Coronary artery (tissue), 2 donors: ENCODE measurements at regions not wholly inside any gene's neighbourhood (a gene's known extent, or its start where the extent isn't known, plus 50 kb on each side); places are given as distances from the start of the nearest gene placed in this dataset.
"Not testable (repeated sequence)": the region's sequence is repeated elsewhere in the genome, so short reads cannot be mapped to it uniquely, and the experiment has no call there.

Experiments
- DNase-seq: peaks from one replicate; pipeline ENCODE4 v3.0.0-alpha.2; 2017; ENCODE audit warnings: low spot score
- H3K27ac ChIP-seq, 2 donors: fragments of 200-600 bp; sonication (generic); one replicate each; pipeline ENCODE4 v1.5.1; 2016 to 2019
- H3K4me3 ChIP-seq: fragments of 200-600 bp; sonication (generic); 2 replicates; pipeline ENCODE4 v1.5.1; 2016; ENCODE audit warnings: mild to moderate bottlenecking, moderate library complexity
- TF ChIP-seq, protein P1 (sequence below): fragments of 200-600 bp; sonication (generic); IDR thresholded peaks from one replicate; pipeline ENCODE4 v1.5.1; 2019; ENCODE audit warnings: antibody characterized with exemption

DNA sequence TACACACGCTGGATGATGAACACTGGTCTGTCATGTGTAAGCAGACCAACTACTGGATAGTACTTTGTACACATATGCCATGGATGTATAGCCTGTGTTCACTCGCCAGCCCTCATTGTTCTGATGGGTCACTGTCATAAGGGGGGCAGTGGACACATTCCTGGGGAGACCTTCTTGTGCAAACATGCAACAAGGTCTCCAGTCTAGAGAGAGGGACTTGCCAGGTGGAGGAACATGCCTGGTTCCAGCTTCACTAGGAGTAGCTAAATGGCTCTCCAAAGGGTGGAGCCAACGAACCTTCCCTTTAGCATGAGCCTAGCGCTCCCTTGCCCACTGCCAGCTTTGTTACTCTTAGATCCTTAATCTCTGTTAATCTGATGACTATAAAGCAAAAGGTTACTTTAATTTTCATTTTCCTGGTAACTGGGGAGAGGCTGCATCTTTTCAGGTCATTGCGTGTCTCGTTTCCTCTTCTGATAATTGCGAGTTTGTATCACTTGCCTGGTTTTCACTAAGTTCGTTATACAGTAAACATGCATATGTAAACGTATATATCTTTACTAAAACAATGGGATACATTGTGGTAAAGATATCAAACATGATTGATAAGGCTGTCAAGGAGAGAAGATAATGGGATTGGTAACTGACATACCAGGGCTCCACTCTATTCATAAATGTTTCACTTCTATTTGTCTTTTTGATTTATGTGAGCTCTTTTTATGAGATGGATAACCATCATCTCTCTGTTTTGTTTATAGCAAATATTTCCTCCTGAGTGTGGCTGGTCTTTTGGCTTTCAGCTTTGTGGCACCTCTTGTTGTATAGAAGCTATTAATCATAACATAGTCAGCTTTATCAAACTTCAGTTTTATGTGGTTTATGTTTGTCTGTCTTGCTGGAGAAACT lies 235.2 kb upstream of the SGCG start:
- DNase-seq: no peak
- H3K27ac ChIP-seq: no peak overlapping the region

DNA sequence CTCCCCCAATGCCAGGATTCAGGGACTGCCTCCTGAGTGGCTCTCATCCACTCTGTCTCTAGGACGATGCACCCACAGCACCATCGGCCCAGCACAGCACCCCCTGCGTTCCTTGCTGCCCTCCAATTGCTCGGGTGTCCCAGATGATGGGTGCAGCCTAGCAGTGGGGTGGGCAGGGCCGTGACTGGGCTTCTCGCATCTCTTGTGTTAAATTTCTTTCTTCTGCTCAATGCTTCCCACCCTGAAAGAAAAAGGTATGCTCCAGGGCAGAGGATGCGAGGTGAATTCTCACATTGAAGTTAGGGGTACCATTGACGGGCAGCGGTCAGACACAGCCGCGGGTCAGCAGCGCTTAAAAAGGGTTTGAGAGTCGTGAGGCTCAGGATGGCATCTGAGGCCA lies 232.4 kb upstream of the SGCG start:
- TF ChIP-seq, protein P1, sequence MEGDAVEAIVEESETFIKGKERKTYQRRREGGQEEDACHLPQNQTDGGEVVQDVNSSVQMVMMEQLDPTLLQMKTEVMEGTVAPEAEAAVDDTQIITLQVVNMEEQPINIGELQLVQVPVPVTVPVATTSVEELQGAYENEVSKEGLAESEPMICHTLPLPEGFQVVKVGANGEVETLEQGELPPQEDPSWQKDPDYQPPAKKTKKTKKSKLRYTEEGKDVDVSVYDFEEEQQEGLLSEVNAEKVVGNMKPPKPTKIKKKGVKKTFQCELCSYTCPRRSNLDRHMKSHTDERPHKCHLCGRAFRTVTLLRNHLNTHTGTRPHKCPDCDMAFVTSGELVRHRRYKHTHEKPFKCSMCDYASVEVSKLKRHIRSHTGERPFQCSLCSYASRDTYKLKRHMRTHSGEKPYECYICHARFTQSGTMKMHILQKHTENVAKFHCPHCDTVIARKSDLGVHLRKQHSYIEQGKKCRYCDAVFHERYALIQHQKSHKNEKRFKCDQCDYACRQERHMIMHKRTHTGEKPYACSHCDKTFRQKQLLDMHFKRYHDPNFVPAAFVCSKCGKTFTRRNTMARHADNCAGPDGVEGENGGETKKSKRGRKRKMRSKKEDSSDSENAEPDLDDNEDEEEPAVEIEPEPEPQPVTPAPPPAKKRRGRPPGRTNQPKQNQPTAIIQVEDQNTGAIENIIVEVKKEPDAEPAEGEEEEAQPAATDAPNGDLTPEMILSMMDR: no peak
- no peak overlapping the region for H3K4me3 ChIP-seq
- DNase-seq: no peak
- no peak overlapping the region for H3K27ac ChIP-seq

More for the DNA sequence above, 235.2 kb upstream of the SGCG start:
- no peak overlapping the region for H3K4me3 ChIP-seq
- TF ChIP-seq, protein P1: no peak

DNA sequence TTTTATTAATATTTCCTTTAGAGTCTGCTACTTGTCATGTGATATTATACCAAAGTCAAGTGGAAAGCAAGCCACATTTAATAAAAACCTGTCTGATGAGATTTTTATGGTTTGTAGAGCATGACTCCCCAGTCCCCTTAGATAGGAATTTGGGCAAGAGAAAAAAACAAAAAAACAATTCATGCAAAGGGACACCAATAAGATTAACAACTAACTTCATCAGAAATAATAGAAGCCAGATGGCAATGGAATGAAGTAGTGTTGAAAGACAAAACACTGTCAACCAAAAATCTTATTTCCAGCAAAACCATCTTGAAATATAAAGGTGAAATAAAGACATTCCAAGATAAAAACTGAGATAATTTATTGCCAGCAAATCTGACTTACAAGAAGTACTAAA lies 228.8 kb upstream of the SGCG start:
- DNase-seq: not testable (repeated sequence)

DNA sequence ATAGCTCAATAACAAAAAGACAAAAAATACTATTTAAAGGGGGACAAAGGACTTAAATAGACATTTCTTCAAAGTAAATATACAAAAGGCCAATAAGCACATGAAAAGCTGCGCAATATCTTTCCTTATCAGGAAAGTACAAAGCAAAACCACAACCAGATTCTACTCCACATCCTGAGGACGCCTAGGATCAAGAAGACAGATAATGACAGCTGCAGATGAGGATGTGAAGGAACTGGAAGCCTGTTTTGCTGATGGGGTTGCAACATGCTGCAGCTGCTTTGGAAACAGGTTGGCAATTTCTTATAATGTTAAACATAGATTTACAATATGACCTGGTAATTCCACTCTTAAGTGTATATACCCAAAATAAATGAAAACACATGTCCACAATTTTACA lies 225.6 kb upstream of the SGCG start:
- DNase-seq, H3K27ac ChIP-seq, H3K4me3 ChIP-seq: not testable (repeated sequence)

More for the DNA sequence above, 228.8 kb upstream of the SGCG start:
- H3K27ac ChIP-seq, H3K4me3 ChIP-seq: not testable (repeated sequence)

- H3K27ac ChIP-seq, H3K4me3 ChIP-seq: not testable (repeated sequence)
- peak; percentile 55 for DNase-seq
These were observed 224.2 kb upstream of the SGCG start for GRCh38 chr13:22956456-22957115.

DNA sequence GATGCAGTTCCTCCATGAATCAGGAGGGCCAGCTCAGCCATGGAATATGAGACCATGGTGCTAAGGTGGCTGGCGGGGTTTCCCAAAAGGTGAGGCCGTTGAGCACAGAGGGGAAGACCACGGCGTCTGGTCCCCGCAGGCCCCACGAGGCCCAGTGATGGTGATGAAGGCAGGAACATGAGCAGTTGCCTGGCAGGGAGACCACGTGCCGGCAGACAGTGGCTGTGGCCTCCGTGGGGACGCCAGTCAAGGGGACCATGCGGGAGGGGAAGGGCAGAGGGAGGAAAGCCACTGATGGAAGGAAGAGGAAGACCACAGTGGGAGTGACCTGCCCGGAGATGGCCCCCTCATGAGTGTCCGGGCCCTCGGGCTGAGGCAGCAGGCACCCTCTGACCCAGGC lies 220.9 kb upstream of the SGCG start:
- DNase-seq, H3K4me3 ChIP-seq, H3K27ac ChIP-seq: not testable (repeated sequence)

- no peak overlapping the region for H3K27ac ChIP-seq
- no peak overlapping the region for H3K4me3 ChIP-seq
- no peak for DNase-seq
- TF ChIP-seq, protein P1: no peak
These were observed 220.0 kb upstream of the SGCG start for GRCh38 chr13:22960827-22961226.

- DNase-seq, H3K27ac ChIP-seq, H3K4me3 ChIP-seq: not testable (repeated sequence)
These were observed 219.4 kb upstream of the SGCG start for GRCh38 chr13:22961342-22961741.

DNA sequence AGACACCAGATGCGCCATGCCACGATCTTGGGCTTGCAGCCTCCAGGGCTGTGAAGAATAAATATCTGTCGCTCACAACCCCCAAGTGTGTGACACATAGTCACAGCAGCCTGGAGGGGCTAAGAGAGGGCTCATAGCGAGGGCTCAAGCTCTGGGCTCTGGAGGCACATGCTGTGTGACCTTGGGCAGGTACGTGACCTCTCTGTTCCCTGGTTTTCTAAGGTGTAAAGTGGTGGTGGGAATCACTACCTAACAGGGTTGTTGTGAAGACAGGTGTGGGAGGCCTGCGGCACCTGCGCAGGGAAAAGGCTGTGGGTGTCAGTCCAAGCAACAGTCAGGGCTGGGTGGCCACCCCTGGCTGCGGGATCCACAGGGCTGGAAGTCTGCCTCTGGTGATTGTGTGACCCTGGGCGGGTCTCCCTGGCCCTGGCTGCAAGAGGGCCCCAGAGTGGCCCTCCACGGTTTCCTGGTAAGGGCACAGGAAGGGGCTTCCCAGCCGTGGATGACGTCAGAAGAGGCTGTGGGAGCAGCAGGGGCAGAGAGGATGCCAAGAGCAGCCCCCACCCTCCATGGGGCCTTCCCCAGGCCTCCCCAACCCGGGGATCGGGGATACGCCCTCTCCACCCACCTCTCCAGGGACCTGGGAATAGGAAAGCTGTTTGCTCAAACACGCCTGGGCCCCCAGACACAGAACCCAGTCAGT lies 218.8 kb upstream of the SGCG start:
- TF ChIP-seq, protein P1: no peak
- no peak overlapping the region for H3K4me3 ChIP-seq
- H3K27ac ChIP-seq: no peak overlapping the region
- DNase-seq: no peak

DNA sequence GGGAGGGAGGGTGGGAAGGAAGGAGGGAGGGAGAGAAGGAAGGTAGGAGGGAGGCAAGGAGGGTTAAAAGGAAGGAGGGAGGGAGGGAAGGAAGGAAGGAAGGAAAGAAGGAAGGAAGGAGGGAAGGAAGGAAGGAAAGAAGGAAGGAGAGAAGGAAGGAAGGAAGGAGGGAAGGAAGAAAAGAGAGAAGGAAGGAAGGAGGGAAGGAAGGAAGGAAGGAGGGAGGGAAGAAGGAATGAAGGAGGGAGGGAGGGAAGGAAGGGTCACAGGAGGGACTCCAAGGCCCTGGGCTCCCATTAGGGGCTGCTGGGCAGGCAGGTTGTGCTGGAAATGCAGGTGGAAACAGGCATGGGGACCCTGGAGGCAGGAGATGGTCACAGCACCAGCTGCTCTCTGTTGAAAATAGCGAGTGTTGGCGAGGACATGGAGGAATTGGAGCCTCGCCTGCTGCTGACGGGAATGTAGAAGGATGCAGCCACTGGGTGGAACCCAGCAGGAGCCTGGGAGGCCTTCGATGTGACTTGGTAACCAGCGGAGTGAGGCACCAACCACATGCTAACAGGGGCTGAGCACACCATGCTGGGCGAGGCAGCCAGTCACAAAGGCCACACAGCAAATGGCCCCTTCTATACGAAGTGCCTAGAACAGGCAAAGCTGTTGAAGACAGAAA lies 217.3 kb upstream of the SGCG start:
- not testable (repeated sequence) for H3K4me3 ChIP-seq, DNase-seq, H3K27ac ChIP-seq
